HG02973 (cell line): ENCODE measurements at regions not wholly inside any gene's neighbourhood (a gene's known extent, or its start where the extent isn't known, plus 50 kb on each side); places are given as distances from the start of the nearest gene placed in this dataset.

Experiments
- ATAC-seq: cut with Tn5 transposase; IDR thresholded peaks from one replicate; pipeline ENCODE4 v1.9.1; 2021; ENCODE audit warnings: moderate library complexity; ENCODE audit not compliant: unreplicated experiment

DNA sequence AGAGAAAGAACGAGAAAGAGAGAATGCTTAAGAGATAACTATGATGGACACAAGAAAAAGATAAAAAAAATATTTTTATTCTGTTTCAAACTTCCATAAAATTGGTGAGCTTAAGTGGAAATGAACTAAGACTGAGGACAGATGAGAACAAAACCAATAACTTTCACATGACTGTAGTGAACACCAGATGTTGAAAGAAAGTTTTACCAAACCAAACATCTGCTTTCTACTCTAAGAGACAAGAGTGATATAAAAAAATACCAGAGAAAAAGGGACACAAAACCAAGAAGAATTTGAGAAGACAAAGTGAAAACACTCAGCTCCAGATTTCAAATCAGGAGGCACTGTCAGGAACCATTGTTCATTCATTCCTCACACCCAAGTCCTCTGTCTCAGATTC lies 147.9 kb downstream of the IMPG2 start:
- no peak for ATAC-seq

DNA sequence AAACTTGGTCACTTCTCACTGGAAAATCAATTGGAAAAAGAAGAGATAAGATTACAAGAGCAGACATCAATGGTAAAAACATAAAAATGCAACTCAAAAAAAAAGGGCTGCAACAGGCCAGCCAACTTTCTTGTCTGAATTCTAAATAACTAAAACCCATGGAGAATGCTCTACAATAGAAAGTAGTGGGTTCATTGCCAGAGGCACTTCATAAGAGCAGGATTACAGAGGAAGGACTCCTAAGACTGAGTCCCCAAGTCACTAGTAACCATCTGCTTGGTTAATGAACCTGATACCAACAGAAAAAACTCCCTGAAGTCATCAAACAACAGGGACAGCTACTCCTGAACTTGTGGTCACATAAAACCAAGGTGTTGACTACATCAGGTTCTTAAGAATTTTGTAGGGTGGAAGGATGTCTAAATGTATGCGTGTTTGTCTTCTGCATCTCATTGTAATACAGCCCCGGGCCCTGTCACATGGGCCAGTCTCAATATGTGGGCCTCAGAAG lies 148.6 kb downstream of the IMPG2 start:
- no peak for ATAC-seq

DNA sequence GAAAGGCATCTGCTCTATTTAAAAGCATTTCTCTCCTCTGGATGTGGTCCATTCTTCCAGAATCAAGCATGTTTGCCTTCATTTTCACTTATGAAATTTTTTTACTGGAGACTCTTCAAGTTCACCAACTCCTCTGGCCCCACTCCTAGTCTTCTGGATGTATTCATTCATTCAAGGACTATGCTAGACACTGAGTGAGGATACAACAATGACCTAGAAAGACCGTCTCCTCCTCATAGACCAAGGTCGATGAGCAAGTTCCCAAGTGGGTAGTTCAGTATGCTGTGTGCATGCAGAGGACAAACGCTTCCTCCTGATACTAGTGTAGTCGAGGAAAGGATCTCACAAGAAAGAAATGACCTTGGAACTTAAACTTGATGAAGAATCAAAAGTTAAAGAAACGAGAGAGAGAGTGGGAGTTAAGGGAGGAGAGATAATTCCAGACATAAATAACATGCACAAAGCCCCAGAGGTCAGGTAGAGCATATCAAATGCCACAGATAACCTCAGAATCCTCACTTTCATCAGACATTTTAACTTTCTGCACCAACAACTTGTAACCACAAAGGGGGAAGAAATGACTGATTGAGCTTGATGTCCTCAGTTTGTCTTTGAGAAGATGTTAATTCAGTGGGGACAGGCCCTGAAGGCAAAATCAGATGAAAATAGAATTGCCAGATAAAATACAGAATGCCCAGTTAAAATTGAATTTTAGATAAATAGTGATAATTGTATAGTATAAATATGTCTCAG lies 149.4 kb downstream of the IMPG2 start:
- ATAC-seq: no peak

DNA sequence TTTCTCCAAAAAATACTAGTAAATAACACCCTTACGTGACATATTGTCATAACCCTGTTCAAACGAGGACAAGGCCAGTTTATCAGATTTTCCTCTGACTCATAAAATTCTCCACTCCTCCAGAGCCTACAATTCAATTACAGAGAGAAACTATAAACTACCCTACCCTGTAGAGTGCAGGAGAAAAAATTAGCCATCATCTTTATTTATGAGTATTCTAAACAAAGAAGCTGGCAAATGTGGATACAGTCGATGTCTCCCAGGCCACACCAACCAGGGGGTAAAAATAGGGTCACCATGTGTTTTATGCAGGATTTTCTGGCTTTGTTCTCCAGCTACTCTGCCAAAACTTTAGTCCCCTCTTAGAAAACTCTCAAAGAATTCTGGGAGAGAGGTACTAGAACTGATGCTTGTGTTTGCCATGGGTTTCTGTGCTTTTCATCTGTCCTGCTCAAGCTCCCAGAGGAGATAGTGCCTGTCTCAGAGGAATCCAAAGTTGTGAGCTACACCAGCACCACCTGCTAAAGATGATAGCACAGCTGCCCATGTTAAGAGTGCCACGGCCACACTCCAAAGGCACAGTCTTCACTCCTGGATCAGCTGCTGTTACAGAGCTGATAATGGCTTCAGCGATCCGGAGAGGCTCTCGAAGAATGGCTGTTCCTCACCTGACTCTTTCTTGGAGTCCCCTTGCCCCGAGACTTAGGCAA lies 150.2 kb downstream of the IMPG2 start:
- no peak for ATAC-seq

DNA sequence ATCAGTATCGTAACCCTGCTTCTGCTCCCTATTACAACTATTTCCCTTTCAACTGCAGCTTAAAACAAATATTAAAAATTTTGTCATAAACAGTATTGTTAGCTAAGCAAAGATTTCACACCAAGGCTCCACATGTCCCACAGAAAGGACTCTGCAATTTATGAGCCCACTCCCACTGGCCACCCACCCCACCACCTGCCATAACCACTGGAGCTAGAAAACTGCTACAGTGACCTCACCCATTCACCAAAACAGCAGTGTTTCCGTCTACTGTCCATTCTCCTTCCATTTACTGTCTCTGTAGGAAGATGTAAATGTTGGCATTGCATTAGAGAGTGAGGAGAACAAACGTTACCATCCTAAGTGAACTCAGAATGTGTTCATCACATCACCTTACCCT lies 150.9 kb downstream of the IMPG2 start:
- ATAC-seq: no peak

DNA sequence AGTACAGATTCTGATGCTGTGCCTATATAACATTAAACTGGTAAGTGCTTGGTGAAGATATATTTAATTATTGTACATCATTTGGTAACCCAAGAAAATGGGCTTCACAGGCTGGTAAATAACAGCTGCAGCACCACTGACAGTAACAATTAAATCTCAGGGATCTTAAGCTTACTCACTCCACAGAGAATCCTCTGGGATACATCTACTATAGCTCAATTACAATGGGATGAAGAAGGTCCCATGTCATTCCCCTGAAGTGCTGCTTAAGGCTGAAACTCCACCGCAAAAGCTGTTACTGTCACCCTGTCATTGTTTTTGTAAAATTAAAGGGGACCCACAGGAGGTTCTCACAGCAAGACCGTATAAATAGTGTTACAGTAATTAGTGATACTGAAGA lies 153.0 kb downstream of the IMPG2 start:
- no peak for ATAC-seq

DNA sequence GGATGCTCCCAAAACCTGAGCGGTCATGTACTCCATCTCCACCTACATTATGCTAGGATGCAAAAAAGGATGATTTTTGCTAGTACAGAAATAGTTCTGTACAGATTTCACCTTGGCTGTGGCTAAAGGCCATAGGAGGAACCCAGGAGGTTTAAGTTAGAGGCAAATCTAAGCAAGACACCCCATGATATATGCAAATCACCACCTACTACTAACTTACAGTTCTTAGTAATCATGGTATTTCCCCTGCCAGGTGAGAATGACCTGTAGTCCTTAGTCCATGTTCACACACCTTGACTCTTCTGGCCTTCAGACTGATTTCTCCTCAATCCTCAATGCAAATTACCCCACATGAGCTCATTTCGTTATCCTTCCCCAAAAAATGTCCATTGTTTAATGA lies 154.2 kb downstream of the IMPG2 start:
- ATAC-seq: no peak

DNA sequence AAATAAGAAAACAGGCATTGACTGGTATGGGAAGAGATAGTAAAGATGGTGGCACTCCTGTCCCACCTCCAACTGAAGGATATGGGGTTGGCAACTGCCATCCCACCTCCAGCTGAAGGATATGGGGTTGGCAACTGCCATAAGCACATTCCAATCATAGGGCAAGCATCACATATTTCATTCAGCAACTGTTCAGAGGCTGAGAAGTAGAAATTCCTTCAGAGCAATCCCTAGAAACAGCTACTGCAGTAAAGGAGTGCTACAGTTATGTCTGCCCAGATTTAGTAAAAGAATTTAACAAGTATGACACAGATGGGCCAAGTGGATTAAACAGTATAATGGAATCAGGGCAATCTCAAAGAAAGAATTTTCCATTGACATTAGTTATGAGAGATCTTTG lies 156.8 kb downstream of the IMPG2 start:
- no peak for ATAC-seq

DNA sequence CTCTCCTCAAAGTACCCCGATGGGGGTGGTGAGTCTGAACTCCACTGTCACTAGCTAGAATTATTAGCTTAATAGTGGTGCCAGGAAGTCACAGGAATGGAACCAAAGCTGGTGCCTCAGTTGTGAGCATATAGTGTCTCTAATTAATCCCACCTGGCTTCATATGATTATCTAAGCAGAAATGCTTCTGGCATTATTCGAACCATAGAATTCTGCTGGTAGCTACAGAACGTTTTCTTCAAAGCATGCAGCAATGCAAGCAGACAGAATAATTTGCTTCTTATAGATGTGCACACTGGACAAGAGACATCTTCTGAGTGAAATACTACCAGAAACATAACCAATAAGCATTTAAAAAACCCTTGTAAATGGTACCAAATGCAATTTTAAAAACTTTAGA lies 160.9 kb downstream of the IMPG2 start:
- no peak for ATAC-seq

DNA sequence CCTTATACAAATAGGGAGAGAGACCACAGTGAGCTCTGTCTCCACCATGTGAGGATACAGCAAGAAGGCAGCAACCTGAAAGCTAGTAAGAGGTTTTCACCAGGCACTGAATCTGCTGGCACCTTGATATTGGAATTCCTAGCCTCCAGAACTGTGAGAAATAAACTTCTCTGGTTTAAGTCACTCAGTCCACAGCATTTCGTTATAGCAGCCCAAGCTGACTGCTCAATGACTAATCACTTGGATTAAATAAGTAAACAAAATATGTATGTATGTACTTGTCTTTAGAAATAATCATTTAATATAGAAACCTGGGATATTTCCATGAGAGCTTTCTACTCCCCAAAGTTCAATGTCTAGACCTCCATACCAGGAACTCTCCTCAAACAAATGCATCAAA lies 162.0 kb downstream of the IMPG2 start:
- ATAC-seq: no peak

DNA sequence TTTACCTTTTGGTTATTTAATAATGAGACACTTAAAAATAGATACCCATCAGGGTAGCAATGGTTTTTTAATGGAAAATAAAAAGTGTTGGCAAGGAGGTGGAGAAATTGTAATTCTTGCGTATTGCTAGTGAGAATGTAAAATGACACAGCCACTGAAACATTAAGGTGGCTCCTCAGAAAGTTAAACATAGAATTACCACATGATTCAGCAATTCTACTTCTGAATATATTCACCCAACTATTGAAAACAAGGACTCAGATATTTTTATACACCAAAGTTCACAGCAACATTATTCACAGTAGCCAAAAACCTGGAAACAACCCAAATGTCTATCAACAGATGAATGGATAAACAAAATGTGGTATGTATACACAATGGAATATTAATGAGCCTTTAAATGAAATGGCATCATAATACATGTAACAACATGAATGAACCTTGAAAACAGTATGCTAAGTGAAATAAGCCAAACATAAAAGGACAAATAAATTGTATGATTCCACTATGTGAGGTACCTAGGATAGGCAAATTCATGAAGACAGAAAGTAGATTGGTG lies 163.5 kb downstream of the IMPG2 start:
- ATAC-seq: no peak

DNA sequence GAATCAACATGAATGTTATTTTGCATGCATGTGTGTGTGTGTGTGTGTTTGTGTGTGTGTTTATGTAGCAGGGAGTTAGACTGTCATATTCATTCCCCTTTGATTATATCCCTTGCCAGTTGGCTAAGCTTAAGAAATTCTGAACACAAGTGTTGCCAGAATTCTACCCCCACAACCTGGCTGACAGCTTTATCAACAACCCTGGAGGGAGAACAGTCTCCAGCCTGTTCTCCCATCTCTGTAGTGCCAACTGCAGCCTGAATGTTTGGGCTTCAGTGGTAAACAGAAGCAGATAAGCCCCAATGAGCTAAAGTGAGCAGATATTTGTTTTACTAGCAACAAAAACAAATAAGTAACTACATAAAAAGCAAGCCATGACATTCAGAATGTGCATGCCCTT lies 162.6 kb upstream of the ABI3BP start:
- no peak for ATAC-seq

DNA sequence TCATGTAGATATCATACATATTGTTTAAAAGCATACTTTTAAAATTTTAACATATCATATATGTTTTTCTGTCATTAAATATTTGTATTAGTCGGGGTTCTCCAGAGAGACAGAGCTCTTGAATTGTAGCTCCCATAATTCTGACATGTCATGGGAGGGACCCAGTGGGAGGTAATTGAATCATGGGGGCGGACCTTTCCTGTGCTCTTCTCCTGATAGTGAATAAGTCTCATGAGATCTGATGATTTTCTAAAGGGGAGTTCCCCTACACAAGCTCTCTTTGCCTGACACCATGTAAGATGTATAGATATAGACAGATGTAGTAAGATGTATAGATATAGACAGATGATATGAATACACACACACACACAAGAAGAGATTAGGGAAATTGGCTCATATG lies 161.2 kb upstream of the ABI3BP start:
- no peak for ATAC-seq

DNA sequence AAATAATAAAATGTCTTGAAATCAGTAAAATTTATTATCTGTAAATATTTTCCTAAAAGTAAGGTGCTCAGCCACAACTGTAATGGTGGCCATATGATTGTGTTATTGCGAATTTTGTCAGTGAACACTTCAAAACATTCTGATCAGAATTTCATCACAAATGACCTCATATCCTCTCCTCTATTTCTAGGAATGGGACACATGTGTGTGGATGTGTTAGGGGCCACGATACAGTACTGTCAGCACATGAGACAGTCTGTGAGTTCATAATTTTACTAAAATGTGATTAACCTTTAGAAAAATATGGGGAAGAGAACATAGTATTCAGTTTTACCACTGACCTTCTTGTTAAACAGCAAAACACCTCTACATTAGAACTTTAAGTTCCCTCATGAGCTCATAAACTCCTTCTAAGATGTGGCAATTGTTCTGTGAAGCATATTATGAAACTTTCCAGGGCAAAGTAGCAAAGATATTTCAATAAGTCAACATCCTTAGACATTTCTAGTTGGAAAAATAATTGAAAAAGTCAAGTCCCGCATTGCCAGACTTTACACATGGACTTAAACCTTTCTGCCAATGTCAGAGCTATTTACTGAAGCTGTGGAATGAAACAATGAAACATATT lies 158.2 kb upstream of the ABI3BP start:
- ATAC-seq: no peak

DNA sequence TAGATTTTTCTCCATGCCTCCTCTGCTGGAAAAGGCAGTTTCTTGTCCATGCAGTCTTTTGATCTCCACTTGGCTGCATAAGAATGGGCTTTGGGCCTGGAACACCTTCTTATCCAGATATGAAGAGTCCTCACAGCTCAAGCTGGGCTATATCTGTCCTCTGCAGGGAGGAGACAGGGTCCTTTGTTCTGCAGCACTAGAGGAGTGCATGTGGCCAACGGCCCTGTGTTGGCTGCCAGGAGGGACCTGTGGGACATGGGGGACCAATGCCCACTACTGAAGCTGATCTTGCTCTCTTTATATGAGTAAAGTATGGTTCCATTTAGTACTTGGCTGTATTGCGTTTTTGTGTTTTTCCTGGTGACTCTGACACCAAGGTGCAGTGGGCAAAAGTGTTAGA lies 157.3 kb upstream of the ABI3BP start:
- no peak for ATAC-seq

DNA sequence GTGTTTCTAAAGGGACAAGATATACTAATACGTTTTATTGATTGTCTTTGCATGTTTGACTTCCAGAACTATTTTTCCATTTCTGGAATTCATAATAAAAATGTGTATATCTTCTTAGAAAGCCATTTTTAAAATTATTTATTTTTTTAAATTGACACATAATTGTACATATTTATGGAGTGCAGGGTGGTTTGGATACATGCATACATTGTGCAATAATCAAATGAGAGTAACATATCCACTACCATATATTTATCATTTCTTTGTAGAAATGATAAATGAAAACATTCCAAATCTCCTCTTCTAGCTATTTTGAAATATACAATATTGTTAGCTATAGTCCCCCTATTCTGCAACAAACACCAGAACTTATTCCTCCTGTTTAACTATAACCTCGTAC lies 156.5 kb upstream of the ABI3BP start:
- no peak for ATAC-seq

DNA sequence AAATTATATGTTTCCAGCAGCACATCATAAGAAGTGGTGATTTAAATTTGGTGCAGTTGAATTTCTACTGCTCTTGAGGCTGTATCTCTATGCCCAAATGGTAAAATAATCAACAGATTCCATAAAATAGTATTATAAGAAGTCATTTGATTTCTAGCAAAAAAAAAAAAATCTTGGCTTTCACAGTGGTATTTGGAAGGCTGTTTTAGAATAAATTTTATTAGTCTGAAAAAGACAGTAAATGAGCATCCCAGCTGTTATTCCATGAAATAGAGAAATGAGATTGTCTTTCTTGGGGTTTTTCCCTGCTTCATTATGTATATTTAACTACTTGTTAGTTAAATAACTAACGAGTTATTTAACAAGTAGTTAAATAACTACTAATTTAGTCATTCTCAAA lies 156.0 kb upstream of the ABI3BP start:
- ATAC-seq: no peak

DNA sequence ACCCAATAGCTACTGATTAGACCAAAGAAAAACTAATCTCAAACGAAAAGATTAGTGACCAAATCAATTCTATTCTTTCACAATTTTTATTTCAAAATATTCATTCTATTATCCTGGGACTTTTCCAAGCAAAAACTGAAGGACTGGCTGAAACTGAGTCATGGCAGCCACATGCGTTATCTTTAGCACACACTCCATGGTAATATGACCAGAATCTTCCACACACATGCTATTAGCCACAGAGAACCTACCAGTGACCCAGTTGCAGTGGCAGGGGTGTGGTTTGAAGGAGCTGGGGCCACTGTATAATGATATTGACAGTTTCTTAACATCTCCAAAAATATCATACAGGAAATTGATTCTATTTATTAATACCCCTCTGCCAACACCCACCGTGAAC lies 154.8 kb upstream of the ABI3BP start:
- ATAC-seq: no peak

DNA sequence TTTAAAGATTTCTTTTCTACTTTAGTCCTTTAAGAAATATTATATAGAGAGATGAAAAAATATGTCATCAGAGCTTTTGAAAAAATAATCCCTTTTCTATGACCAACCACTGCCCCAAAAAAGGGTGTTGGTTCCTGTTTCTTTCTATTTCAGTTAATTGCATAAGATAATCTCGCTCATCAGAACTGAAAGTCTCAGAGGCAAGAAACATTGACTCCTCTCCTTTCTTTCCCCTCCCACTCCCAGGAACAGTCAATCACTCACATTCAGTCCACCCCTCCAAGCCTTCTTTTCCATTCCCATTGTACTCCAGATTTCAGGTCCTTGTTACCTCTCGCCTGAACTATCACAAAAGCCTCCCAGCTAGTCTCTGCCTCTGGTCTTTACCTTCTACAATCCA lies 153.7 kb upstream of the ABI3BP start:
- ATAC-seq: no peak

DNA sequence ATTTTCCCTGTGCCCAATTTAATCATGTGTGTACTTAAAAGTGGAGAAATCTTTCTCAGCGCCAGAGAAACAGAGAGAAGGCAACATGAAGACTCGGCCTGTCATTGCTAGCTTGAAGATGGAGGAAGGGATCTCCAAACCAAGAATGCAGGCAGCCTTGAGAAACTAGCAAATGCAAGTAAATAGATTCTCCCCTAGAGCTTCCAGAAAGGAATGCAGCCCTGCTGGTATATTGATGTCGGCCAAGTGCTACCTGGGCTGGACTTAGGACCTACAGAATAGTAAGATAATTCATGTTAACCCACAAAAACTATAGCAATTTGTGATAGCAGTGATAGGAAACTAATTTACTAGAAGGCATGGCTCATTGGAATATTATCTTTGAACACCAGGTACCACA lies 150.9 kb upstream of the ABI3BP start:
- no peak for ATAC-seq

DNA sequence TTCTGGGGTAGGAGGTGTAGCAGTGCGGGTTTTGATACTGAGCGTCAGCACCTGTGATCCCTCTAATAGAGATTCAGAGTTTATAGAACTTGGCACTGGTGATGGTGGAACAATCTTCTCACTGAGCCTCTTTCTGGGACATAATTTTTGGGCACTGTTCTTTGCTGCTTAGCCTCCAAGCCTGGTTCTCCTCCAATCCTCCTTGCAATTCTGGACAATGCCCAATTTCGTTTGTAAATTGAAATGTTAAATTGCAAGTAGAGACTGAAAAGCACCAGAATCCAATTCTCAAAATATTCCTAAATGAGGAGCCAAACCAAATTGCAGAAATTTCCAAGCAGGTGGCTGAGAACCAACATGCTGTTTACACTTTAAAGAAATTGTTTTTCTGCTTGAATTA lies 149.8 kb upstream of the ABI3BP start:
- no peak for ATAC-seq

DNA sequence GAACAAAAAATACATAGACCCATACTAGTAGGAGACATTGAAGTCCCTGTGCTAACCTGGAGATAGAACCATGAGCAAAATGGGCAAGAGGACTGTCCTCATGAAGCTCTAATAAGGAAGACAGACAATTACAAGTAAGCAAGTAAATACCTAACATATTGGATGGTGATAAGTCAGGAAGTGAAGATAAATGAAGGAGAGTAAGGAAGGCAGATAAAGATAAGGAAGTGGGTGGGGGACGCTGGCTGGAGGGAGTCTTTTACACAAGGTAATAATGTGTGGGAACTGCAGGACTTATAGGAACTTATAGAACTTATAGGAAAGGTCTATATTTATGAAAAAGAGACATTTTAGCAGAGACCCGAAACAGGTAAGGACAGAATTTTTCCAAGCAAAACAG lies 148.9 kb upstream of the ABI3BP start:
- ATAC-seq: no peak
